Kidney (tissue), 13 donors: ENCODE measurements at regions not wholly inside any gene's neighbourhood (a gene's known extent, or its start where the extent isn't known, plus 50 kb on each side); places are given as distances from the start of the nearest gene placed in this dataset.

ENCODE experiments used
- DNase-seq, 5 donors: peaks; one replicate each; pipeline ENCODE4 v3.0.0-alpha.2; 2013 to 2020
- FAIRE-seq: peaks from 2 replicates; lab custom pipeline; 2012; peaks lifted over from hg19 to GRCh38; lab: Jason Lieb, UNC
- H3K27ac ChIP-seq, 2 donors: one replicate each; pipeline ENCODE4 v1.7.0; 2013; ENCODE audit warnings: low read depth in 2 of 2, low read length in 2 of 2, inconsistent platforms in 1 of 2
- H3K27me3 ChIP-seq: one replicate; pipeline ENCODE4 v1.7.1; 2013; ENCODE audit warnings: low read length, inconsistent platforms; ENCODE audit not compliant: control insufficient read depth, insufficient read depth
- H3K36me3 ChIP-seq, 3 donors: one replicate each; pipeline versions ENCODE4 v1.7.0 to v1.7.1; 2013; ENCODE audit warnings: low read length in 3 of 3, control low read depth in 1 of 3, inconsistent platforms in 1 of 3; ENCODE audit not compliant: insufficient read depth in 3 of 3, control insufficient read depth in 2 of 3
- H3K4me1 ChIP-seq, 3 donors: one replicate each; pipeline versions ENCODE4 v1.7.0 to v1.7.1; 2013; ENCODE audit warnings: low read length in 3 of 3, inconsistent platforms in 1 of 3, low read depth in 1 of 3; ENCODE audit not compliant: control insufficient read depth in 2 of 3, insufficient read depth in 2 of 3
- H3K4me3 ChIP-seq, 3 donors: one replicate each; pipeline versions ENCODE4 v1.7.0 to v1.8.1; 2013; ENCODE audit warnings: low read length in 3 of 3, control low read depth in 1 of 3, inconsistent platforms in 1 of 3
- H3K9ac ChIP-seq, 3 donors: one replicate each; pipeline versions ENCODE4 v1.7.0 to v1.7.1; 2013; ENCODE audit warnings: low read length in 3 of 3, control low read depth in 1 of 3, inconsistent platforms in 1 of 3
- H3K9me3 ChIP-seq, 3 donors: one replicate each; pipeline versions ENCODE4 v1.7.0 to v1.7.1; 2013; ENCODE audit warnings: low read length in 3 of 3, control low read depth in 1 of 3, inconsistent platforms in 1 of 3; ENCODE audit not compliant: control insufficient read depth in 2 of 3, insufficient read depth in 1 of 3
- intact Hi-C: fragments of 100-400 bp; cut with DNase I; formaldehyde crosslinking; loops from one replicate; pipeline ENCODE4 v1.11.1; 2022
- TF ChIP-seq, protein P1 (sequence below): IDR thresholded peaks from 3 replicates; pipeline ENCODE4 v1.5.1; 2012; ENCODE audit warnings: mild to moderate bottlenecking, moderate library complexity, borderline replicate concordance; ENCODE audit not compliant: insufficient read depth; ENCODE audit errors: extremely low read depth
- donor health status: control.
- donor health status: control.
- donor health status: control.
- donor health status: control.
- donor health status: control.
- donor health status: DM: yes; HTN: yes; CAD: no.
- donor health status: Normal renal cell carcinoma (clear cell type).

DNA sequence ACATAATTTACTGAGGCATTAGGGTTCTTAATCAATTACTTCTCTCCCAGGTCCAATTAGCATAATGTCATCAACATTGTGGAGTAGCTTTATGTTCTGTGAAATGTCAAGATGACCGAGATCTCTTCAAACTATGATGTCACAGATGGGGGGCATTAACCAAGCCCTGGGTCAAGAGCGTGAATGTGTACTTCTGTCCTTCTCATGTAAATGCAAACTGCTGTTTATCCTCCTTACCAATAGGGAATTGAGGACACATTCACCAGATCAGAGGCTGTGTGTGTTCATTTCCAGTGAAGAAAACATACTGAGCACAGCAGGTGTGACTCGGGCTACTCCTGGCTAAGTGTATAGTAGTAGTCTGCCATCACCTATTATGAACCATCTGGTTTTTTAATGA, 177.9 kb downstream of the MINAR1 start:
- H3K9ac ChIP-seq, result no peak overlapping the region
- H3K36me3 ChIP-seq, result no peaks in the 10 kb centered on the region
- DNase-seq, result no peak
- intact Hi-C loops, result no loop called here
- TF ChIP-seq, protein P1, sequence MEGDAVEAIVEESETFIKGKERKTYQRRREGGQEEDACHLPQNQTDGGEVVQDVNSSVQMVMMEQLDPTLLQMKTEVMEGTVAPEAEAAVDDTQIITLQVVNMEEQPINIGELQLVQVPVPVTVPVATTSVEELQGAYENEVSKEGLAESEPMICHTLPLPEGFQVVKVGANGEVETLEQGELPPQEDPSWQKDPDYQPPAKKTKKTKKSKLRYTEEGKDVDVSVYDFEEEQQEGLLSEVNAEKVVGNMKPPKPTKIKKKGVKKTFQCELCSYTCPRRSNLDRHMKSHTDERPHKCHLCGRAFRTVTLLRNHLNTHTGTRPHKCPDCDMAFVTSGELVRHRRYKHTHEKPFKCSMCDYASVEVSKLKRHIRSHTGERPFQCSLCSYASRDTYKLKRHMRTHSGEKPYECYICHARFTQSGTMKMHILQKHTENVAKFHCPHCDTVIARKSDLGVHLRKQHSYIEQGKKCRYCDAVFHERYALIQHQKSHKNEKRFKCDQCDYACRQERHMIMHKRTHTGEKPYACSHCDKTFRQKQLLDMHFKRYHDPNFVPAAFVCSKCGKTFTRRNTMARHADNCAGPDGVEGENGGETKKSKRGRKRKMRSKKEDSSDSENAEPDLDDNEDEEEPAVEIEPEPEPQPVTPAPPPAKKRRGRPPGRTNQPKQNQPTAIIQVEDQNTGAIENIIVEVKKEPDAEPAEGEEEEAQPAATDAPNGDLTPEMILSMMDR, result no peak
- H3K4me1 ChIP-seq, result no peaks in the 10 kb centered on the region
- no peak overlapping the region for H3K27ac ChIP-seq
- no peak overlapping the region for H3K4me3 ChIP-seq
- H3K9me3 ChIP-seq, result no peaks in the 10 kb centered on the region
- no peak for FAIRE-seq
- no peaks in the 10 kb centered on the region for H3K27me3 ChIP-seq

DNA sequence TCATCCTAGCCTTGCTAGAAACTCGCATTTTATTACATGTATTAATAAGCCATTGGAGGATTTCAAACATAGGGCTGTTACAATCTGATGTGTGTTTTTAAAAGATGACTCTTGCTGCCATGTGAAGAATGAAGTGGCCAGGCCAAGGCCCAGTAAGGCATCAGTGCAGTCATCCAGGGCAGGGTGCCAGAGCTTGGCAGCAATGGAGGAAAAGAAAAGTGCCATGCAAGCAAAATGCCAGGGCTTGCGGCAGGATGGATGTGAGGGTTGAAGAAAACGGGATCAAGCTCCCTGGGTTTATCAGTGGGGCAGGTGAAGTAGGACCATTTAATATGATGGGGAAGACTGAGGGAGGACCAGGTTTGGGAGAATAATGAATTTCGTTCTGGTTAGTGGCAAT, 183.6 kb downstream of the MINAR1 start:
- no peak for FAIRE-seq

DNA sequence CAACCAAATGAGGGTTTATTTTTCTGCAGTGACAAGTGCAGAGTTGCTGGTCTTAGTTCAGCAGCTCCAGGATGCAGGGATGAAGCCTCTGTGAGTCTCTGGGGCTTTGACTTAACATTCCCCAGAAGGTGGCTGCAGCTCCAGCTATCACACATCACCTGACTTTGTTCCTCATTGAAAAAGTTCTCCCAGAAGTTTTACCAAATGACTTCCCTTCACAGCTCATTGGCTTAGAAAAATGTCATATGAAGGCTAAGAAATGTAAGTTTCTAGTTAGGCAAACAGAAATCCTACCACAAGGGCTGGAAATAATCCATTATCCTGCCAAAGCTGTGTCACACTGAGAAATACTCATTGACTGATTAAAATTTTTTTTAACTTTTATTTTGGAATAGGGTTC, 184.9 kb downstream of the MINAR1 start:
- DNase-seq (no peak), FAIRE-seq (no peak)

More for the DNA sequence above, 183.6 kb downstream of the MINAR1 start:
- TF ChIP-seq, protein P1, result no peak
- Histone ChIP-seq H3K36me3 (no peaks in the 10 kb centered on the region), H3K27ac (no peak overlapping the region), H3K4me1 (no peaks in the 10 kb centered on the region), H3K9ac (no peak overlapping the region), H3K9me3 (no peaks in the 10 kb centered on the region), H3K27me3 (no peaks in the 10 kb centered on the region), H3K4me3 (no peak overlapping the region)
- DNase-seq, result no peak
- intact Hi-C loops, result no loop called here

More for the DNA sequence above, 184.9 kb downstream of the MINAR1 start:
- intact Hi-C loops, result no loop called here
- no peaks in the 10 kb centered on the region for H3K9me3 ChIP-seq
- H3K27ac ChIP-seq, result no peak overlapping the region
- no peak overlapping the region for H3K4me3 ChIP-seq
- H3K36me3 ChIP-seq, result no peaks in the 10 kb centered on the region
- no peaks in the 10 kb centered on the region for H3K27me3 ChIP-seq
- TF ChIP-seq, protein P1, result no peak
- no peak overlapping the region for H3K9ac ChIP-seq
- no peaks in the 10 kb centered on the region for H3K4me1 ChIP-seq
